ENCODE measurements at regions not wholly inside any gene's neighbourhood (a gene's known extent, or its start where the extent isn't known, plus 50 kb on each side); places are given as distances from the start of the nearest gene placed in this dataset.

GRCh38 chr10:3016016-3016415, 51.3 kb upstream of the PFKP start:
- DNase-seq = no peak
- Histone ChIP-seq H3K4me3 (ENCODE audit: low read depth, low read length) (no peak overlapping the region), H3K27me3 (replicated peaks) (no peaks in the 10 kb centered on the region), H3K27ac (no peak overlapping the region), H3K36me3 (replicated peaks) (no peaks in the 10 kb centered on the region)
- no peak for TF ChIP-seq CTCF (IDR thresholded peaks at IDR 0.05; ENCODE audit: low read depth, low read length, missing control alignments)
- in situ Hi-C loops (cut with HindIII; ENCODE audit: low pct_ligation_motif_present, low sequenced_read_pairs) = no loop called here

GRCh38 chr10:3014968-3015367, 52.4 kb upstream of the PFKP start:
- Histone ChIP-seq H3K36me3 (replicated peaks) (no peaks in the 10 kb centered on the region), H3K27me3 (replicated peaks) (no peaks in the 10 kb centered on the region), H3K4me3 (ENCODE audit: low read depth, low read length) (no peak overlapping the region), H3K27ac (no peak overlapping the region)
- TF ChIP-seq CTCF (IDR thresholded peaks at IDR 0.05; ENCODE audit: low read depth, low read length, missing control alignments) = no peak
- no peak for DNase-seq
- in situ Hi-C loops (cut with HindIII; ENCODE audit: low pct_ligation_motif_present, low sequenced_read_pairs) = no loop called here

GRCh38 chr10:3012223-3012622, 55.1 kb upstream of the PFKP start:
- H3K36me3 ChIP-seq (replicated peaks) = no peaks in the 10 kb centered on the region

GRCh38 chr10:3010816-3011460, 56.4 kb upstream of the PFKP start:
- no peak overlapping the region for H3K4me3 ChIP-seq (ENCODE audit: low read depth, low read length)
- TF ChIP-seq CTCF (IDR thresholded peaks at IDR 0.05; ENCODE audit: low read depth, low read length, missing control alignments) = no peak
- H3K27ac ChIP-seq = no peak overlapping the region
- H3K27me3 ChIP-seq (replicated peaks) = no peaks in the 10 kb centered on the region
- DNase-seq = no peak
- in situ Hi-C loops (cut with HindIII; ENCODE audit: low pct_ligation_motif_present, low sequenced_read_pairs) = no loop called here
- no peaks in the 10 kb centered on the region for H3K36me3 ChIP-seq (replicated peaks)

More at GRCh38 chr10:3012223-3012622, 55.1 kb upstream of the PFKP start:
- in situ Hi-C loops (cut with HindIII; ENCODE audit: low pct_ligation_motif_present, low sequenced_read_pairs) = no loop called here
- Histone ChIP-seq H3K4me3 (ENCODE audit: low read depth, low read length) (no peak overlapping the region), H3K27me3 (replicated peaks) (no peaks in the 10 kb centered on the region), H3K27ac (no peak overlapping the region)
- TF ChIP-seq CTCF (IDR thresholded peaks at IDR 0.05; ENCODE audit: low read depth, low read length, missing control alignments) = no peak
- DNase-seq = no peak

GRCh38 chr10:3010334-3010733, 57.0 kb upstream of the PFKP start:
- Histone ChIP-seq H3K4me3 (ENCODE audit: low read depth, low read length) (no peak overlapping the region), H3K27ac (no peak overlapping the region), H3K27me3 (replicated peaks) (no peaks in the 10 kb centered on the region), H3K36me3 (replicated peaks) (no peaks in the 10 kb centered on the region)
- DNase-seq = no peak
- no peak for TF ChIP-seq CTCF (IDR thresholded peaks at IDR 0.05; ENCODE audit: low read depth, low read length, missing control alignments)
- in situ Hi-C loops (cut with HindIII; ENCODE audit: low pct_ligation_motif_present, low sequenced_read_pairs) = no loop called here

GRCh38 chr10:3009341-3009740, 58.0 kb upstream of the PFKP start:
- no peak for DNase-seq
- H3K4me3 ChIP-seq (ENCODE audit: low read depth, low read length) = no peak overlapping the region
- in situ Hi-C loops (cut with HindIII; ENCODE audit: low pct_ligation_motif_present, low sequenced_read_pairs) = no loop called here
- no peaks in the 10 kb centered on the region for H3K36me3 ChIP-seq (replicated peaks)
- H3K27me3 ChIP-seq (replicated peaks) = no peaks in the 10 kb centered on the region
- H3K27ac ChIP-seq = no peak overlapping the region
- TF ChIP-seq CTCF (IDR thresholded peaks at IDR 0.05; ENCODE audit: low read depth, low read length, missing control alignments) = no peak

All from brain microvascular endothelial cell (primary cell).